Muscle layer of duodenum (tissue), 2 donors: ENCODE measurements at regions not wholly inside any gene's neighbourhood (a gene's known extent, or its start where the extent isn't known, plus 50 kb on each side); places are given as distances from the start of the nearest gene placed in this dataset.

Experiments
- H3K27ac ChIP-seq: one replicate; pipeline ENCODE4 v1.7.0; 2013; ENCODE audit warnings: mild to moderate bottlenecking, low read length
- H3K27me3 ChIP-seq: one replicate; pipeline ENCODE4 v1.7.0; 2013; ENCODE audit warnings: low read depth, mild to moderate bottlenecking, control low read depth, low read length
- H3K36me3 ChIP-seq, 2 donors: one replicate each; pipeline ENCODE4 v1.7.0; 2013; ENCODE audit warnings: low read length in 2 of 2, control low read depth in 1 of 2, mild to moderate bottlenecking in 1 of 2; ENCODE audit not compliant: insufficient read depth in 2 of 2, control insufficient read depth in 1 of 2
- H3K4me1 ChIP-seq, 2 donors: one replicate each; pipeline ENCODE4 v1.7.0; 2013; ENCODE audit warnings: low read length in 2 of 2, mild to moderate bottlenecking in 2 of 2, control low read depth in 1 of 2, moderate library complexity in 1 of 2; ENCODE audit not compliant: insufficient read depth in 2 of 2, control insufficient read depth in 1 of 2
- H3K4me3 ChIP-seq, 2 donors: one replicate each; pipeline ENCODE4 v1.7.0; 2013; ENCODE audit warnings: low read length in 2 of 2, low read depth in 1 of 2, mild to moderate bottlenecking in 1 of 2
- H3K9me3 ChIP-seq, 2 donors: one replicate each; pipeline ENCODE4 v1.7.0; 2013; ENCODE audit warnings: low read length in 2 of 2, control low read depth in 1 of 2, mild to moderate bottlenecking in 1 of 2; ENCODE audit not compliant: control insufficient read depth in 1 of 2
- donor health status: healthy.

DNA sequence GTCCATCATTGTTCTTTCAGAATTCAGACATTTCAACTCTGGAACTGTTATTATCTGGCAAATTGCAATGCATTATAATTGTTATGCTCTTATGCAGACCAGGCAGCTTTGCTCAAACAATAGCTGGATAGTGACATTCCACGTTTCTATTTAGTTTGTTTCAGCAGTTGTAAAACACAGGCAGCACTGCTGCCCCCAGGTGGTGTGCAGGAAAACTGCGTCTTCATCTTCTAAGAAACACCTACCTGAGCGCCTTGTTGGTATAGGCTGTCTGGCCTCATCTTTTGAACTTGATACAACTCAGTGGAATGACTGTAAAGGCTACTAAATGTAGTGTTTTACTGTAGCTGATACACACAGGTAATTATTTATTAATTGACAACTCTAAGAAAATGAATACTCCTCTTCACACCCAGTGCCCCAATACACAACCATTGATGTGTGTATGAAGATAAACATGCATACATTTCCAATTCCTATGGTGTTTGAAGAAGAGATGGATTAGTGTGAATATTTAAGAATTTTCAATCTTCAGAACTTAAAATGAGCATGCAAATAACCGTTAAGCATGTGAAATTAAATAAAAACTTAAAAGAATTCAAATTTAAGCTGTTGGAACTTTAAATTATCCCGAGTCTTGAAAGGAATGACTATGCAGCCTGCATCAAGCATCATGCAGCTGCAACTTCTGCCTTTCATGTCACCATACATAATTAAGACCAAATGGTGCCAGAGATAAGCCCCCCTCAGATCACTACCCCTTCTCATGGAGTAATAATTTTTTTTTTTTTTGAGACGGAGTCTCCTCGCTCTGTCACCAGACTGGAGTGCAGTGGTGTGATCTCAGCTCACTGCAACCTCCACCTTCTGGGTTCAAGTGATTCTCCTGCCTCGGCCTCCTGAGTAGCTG lies 85.6 kb downstream of the CD8B2 start:
- Histone ChIP-seq H3K4me1 (no peaks in the 10 kb centered on the region), H3K9me3 (no peaks in the 10 kb centered on the region), H3K27me3 (no peaks in the 10 kb centered on the region), H3K4me3 (no peak overlapping the region), H3K36me3 (no peaks in the 10 kb centered on the region), H3K27ac (no peak overlapping the region)

DNA sequence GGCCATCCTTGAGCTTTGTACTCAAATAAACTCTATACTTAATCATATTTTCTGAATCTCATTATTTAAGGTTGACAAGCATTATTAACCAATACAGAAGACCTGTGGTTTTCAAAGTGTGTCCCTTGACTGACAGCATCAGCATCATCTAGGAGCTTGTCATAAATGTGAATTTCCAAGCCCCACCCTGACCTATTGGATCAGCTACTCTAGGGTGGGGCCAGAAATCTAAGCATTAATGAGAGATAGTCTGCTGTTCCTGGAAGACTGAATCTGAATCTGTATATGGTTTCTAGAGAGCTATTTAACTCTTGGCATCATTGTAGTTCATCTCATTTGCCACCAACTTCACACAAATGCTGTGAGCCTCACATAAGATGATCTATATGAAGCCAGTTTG lies 86.6 kb downstream of the CD8B2 start:
- Histone ChIP-seq H3K4me3 (no peak overlapping the region), H3K9me3 (no peaks in the 10 kb centered on the region), H3K27me3 (no peaks in the 10 kb centered on the region), H3K27ac (no peak overlapping the region), H3K4me1 (no peaks in the 10 kb centered on the region), H3K36me3 (no peaks in the 10 kb centered on the region)

DNA sequence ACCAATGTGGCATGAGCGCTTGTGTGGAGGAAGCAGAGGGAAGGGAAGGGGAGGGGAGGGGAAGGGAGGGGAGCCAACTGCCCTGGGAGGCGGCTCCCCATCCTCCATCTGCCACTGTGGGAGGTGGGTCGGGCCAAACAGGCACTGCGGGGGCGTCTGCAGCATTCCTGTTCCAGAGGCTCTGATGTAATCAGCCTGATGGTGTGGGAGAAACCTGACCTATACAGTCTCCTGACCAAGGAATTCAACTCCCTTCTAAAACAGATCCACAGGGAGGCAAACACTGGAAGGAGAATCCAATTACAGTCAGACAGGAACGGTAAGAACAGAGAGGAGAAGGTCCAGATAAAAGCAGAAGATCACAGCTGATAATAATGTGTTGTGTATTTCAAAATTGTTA lies 88.8 kb downstream of the CD8B2 start:
- H3K36me3 ChIP-seq: no peaks in the 10 kb centered on the region
- no peak overlapping the region for H3K27ac ChIP-seq
- no peaks in the 10 kb centered on the region for H3K27me3 ChIP-seq
- no peak overlapping the region for H3K4me3 ChIP-seq
- no peaks in the 10 kb centered on the region for H3K9me3 ChIP-seq
- H3K4me1 ChIP-seq: no peaks in the 10 kb centered on the region

DNA sequence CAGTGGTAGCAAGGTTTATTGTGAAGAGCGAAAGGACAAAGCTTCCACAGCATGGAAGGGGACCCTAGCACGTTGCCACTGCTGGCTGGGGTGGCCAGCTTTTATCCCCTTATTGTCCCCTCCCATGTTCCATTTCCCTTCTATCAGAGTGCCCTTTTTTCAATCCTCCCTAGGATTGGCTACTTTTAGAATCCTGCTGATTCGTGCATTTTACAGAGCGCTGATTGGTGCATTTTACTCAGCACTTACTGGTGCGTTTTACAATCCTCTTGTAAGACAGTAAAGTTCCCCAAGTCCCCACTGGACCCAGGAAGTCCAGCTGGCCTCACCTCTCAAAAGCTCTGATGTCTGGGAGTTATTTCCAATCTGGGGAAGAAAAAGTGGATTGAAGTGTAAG lies 90.1 kb downstream of the CD8B2 start:
- Histone ChIP-seq H3K9me3 (no peaks in the 10 kb centered on the region), H3K4me1 (peaks cover 0 to 6% of the 10 kb centered on the region in 2 donors), H3K36me3 (no peaks in the 10 kb centered on the region), H3K4me3 (no peak overlapping the region), H3K27me3 (peaks cover 6% of the 10 kb centered on the region), H3K27ac (no peak overlapping the region)

DNA sequence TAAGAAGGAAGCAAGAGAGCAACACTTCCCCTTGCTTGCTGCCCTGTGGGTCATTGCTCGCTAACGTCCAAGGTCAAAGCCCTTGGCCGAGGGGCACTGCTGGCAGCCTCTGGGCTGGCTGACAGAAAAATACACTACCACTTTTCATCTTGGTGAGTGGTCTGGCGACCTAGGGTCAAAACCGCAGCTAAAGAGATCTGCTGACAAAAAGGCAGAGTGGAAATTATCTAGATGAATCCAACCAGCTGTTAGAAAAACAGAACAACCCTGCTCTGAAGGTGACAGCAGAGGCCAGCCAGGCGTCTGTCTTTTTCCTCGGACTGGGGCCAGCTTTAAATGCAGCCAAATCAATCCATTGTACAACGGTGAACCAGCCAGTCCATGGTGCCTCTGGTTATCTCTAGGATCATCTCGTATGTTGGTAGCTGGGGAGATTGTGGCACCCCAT lies 92.6 kb downstream of the CD8B2 start:
- H3K27me3 ChIP-seq: peaks cover 12% of the 10 kb centered on the region
- no peak overlapping the region for H3K27ac ChIP-seq
- H3K4me3 ChIP-seq: no peak overlapping the region
- no peaks in the 10 kb centered on the region for H3K9me3 ChIP-seq
- no peaks in the 10 kb centered on the region for H3K36me3 ChIP-seq
- peaks cover 0 to 6% of the 10 kb centered on the region in 2 donors for H3K4me1 ChIP-seq

DNA sequence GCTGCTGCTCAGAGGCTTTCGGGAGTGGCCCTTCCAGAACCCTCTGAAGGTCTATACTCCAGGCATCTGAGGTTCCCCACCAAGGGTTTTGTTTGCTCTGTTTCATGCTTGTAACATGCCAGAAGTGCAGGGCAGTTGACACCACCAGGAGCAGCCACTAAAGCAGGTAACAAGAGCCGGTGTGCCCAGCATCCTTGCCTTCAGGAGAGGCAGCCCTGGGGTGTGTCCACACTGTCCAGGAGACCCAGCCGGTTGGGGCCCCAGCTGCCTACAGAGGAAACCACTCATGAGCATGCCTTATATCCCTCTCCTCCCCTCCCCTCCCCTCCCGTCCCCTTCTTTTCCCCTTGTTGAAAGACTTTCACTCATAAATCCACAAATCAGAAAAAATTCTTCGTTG lies 93.1 kb downstream of the CD8B2 start:
- Histone ChIP-seq H3K9me3 (no peaks in the 10 kb centered on the region), H3K36me3 (no peaks in the 10 kb centered on the region), H3K27me3 (peaks cover 12% of the 10 kb centered on the region), H3K4me3 (no peak overlapping the region), H3K27ac (no peak overlapping the region), H3K4me1 (peaks cover 0 to 6% of the 10 kb centered on the region in 2 donors)

DNA sequence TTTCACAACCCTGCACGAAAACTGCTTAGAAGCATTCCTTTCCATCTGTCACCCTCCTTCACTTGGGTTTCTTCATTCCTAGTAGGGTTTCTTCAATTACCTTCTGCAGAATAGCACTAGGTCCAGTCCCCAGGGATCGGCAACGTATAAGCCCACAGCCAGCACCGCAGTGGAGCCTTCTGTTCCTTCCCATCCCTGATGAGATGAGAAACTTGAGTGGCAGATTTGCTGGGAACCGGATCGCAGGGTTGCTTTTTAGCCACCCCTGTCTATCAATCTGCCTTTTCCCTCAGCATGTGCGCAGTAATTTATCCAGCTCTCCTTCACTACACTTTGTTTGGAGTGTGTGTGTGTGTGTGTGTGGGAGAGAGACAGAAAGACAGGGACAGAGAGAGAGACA lies 94.2 kb downstream of the CD8B2 start:
- Histone ChIP-seq H3K27me3 (peaks cover 12% of the 10 kb centered on the region), H3K36me3 (no peaks in the 10 kb centered on the region), H3K9me3 (no peaks in the 10 kb centered on the region), H3K27ac (no peak overlapping the region), H3K4me1 (peaks cover 0 to 6% of the 10 kb centered on the region in 2 donors), H3K4me3 (no peak overlapping the region)

DNA sequence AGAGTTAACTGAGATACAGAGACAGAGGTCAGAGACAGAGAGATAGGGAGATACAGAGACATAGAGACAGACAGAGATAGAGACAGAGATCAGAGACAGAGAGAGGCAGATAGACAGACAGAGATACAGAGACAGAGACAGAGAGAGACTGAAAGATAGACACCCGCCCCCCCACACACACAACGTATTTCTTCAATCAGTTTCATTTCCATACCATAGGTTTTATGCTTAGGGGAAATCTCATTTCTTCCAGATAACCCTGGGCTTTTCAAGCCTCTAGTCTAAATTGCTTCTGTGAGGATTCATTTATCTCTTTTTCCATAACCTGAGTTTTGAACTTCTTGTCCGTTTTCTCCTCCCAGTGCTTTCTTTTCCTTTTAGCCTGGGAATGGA lies 94.6 kb downstream of the CD8B2 start:
- Histone ChIP-seq H3K36me3 (no peaks in the 10 kb centered on the region), H3K27ac (no peak overlapping the region), H3K4me1 (peaks cover 0 to 6% of the 10 kb centered on the region in 2 donors), H3K27me3 (peaks cover 12% of the 10 kb centered on the region), H3K4me3 (peak overlapping the region; percentile 49 to 67), H3K9me3 (no peaks in the 10 kb centered on the region)

DNA sequence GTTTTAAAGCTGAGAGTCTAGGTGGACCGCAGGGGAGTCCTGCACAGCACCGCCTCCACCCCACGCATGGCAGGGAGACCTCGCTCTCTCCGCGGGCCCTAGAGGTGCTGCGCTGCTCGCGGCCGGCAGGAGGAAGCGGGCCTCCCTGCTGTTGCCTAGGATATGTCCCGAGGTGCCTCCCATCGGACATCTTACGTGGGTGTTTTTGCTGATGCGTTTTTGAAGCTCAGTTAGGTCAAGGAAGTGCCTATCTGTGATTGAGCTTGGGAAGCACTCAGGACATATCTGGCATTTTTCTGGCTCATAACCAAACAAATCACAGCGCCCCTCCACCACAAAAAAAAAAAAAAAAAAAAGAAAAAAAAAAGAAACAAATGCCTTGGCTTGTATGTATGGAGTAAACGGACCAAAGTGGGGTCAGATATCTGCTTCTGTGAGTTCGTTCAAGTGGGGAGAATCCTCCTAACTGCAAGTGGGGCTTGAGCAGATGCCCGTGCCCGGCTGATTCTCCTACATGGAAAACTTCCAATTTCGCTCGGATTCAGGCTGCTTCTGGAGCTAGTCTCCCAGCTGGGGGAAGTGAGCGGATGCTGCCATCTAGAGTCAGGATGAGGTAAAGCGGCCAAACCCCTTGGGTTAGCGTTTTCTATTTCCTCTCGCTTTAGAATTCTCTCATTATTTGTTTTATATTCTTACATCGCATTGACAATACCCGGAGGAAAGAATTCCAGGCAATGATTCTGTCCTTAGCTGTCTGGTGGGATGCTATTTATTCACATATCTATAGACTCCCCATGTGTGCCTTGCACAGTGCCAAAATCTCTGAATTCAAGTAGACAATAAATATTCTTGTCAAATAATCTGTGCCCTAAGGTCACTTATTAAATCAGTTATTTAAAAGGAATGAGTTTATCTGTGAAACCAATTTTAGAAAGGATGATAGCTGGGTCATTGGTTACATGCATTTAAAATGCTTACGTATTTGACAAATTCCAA lies 95.3 kb downstream of the CD8B2 start:
- no peaks in the 10 kb centered on the region for H3K36me3 ChIP-seq
- H3K4me3 ChIP-seq: peak overlapping the region; percentile 49 to 67
- no peaks in the 10 kb centered on the region for H3K9me3 ChIP-seq
- H3K4me1 ChIP-seq: peaks cover 0 to 6% of the 10 kb centered on the region in 2 donors
- peaks cover 12% of the 10 kb centered on the region for H3K27me3 ChIP-seq
- H3K27ac ChIP-seq: no peak overlapping the region

DNA sequence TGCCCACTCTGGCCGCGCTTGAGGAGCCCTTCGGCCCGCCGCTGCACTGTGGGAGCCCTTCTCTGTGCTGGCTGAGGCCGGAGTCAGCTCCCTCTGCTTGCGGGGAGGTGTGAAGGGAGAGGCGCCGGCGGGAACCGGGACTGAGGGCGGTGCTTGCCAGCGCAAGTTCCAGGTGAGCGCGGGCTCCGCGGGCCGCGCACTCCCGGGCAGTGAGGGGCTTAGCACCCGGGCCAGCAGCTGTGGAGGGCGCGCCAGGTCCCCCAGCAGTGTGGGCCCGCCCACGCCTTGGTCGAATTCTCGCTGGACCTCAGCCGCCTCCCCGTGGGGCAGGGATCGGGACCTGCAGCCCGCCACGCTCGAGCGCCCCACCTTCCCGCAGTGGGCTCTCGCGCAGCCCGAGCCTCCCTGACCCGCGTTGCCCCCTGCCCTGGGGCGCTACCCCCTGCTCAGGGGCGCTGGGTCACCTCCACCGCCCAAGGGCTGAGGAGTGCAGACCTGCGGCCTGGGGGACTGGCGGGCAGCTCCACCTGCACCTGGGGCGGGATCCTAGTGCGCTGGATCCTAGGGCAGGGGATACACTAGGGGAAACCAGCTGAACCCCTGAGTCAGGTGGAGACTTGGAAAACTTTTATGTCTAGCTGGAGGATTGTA lies 97.3 kb downstream of the CD8B2 start:
- no peak overlapping the region for H3K27ac ChIP-seq
- H3K27me3 ChIP-seq: peaks cover 12% of the 10 kb centered on the region
- H3K4me1 ChIP-seq: peaks cover 0 to 6% of the 10 kb centered on the region in 2 donors
- no peaks in the 10 kb centered on the region for H3K9me3 ChIP-seq
- H3K4me3 ChIP-seq: no peak overlapping the region
- no peaks in the 10 kb centered on the region for H3K36me3 ChIP-seq

DNA sequence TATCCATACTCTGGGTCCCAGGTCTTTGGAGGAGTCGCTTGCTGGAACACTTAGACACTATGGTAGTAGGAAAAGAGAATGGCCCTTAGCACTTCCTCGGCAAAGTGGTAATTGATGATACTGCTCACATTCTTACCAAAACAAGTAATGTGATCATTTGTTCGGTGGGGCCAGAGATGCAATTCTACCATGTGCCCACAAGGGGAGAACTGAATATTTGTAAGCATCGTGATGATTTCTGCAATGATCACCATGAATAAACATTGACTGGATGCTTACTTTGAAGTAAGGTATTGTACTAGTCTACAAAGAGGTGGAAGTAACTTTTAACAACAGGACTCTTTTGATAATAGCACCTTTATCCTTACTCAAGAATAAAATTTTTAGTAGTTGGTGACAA lies 109.7 kb downstream of the CD8B2 start:
- Histone ChIP-seq H3K9me3 (no peaks in the 10 kb centered on the region), H3K4me3 (no peak overlapping the region), H3K36me3 (no peaks in the 10 kb centered on the region), H3K27me3 (no peaks in the 10 kb centered on the region), H3K27ac (no peak overlapping the region), H3K4me1 (no peaks in the 10 kb centered on the region)
